Right lobe of liver (tissue), 4 donors: ENCODE measurements at regions not wholly inside any gene's neighbourhood (a gene's known extent, or its start where the extent isn't known, plus 50 kb on each side); places are given as distances from the start of the nearest gene placed in this dataset.
"Not testable (repeated sequence)": the region's sequence is repeated elsewhere in the genome, so short reads cannot be mapped to it uniquely, and the experiment has no call there.

Source experiments
- POLR2A ChIP-seq: fragments of 450-650 bp; IDR thresholded peaks from one replicate; pipeline ENCODE4 v1.6.1; 2017; ENCODE audit warnings: antibody characterized with exemption, mild to moderate bottlenecking
- TF ChIP-seq, protein P1 (sequence below), 4 donors: fragments of 200-600 bp in 3 of 4; fragments of 450-650 bp in 1 of 4; IDR thresholded peaks; one replicate each; pipeline versions ENCODE4 v1.5.1 to v1.8.0; 2016 to 2022; ENCODE audit warnings: antibody characterized with exemption in 4 of 4, mild to moderate bottlenecking in 2 of 4
- donor health status: DM: no; HTN: no; CAD: no.
- donor health status: DM: no; HTN: no; CAD: no.
- donor health status: DM: no; HTN: yes; CAD: no.

DNA sequence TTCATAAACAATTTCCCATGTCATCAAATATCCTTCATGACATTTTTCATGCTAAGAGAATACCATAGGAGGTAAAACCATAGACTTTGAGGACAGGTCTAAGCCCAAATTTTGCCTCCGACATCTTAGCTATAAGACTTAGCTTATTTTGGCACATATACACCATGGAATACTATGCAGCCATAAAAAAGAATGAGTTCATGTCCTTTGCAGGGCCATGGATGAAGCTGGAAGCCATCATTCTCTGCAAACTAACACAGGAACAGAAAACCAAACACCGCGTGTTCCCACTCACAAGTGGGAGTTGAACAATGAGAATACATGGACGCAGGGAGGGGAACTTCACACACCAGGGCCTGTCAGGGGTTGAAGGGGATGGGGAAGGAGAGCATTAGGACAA, 220.0 kb upstream of the CAND1 start:
- TF ChIP-seq, protein P1, sequence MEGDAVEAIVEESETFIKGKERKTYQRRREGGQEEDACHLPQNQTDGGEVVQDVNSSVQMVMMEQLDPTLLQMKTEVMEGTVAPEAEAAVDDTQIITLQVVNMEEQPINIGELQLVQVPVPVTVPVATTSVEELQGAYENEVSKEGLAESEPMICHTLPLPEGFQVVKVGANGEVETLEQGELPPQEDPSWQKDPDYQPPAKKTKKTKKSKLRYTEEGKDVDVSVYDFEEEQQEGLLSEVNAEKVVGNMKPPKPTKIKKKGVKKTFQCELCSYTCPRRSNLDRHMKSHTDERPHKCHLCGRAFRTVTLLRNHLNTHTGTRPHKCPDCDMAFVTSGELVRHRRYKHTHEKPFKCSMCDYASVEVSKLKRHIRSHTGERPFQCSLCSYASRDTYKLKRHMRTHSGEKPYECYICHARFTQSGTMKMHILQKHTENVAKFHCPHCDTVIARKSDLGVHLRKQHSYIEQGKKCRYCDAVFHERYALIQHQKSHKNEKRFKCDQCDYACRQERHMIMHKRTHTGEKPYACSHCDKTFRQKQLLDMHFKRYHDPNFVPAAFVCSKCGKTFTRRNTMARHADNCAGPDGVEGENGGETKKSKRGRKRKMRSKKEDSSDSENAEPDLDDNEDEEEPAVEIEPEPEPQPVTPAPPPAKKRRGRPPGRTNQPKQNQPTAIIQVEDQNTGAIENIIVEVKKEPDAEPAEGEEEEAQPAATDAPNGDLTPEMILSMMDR (IDR thresholded peaks at IDR 0.05): not testable (repeated sequence)
- not testable (repeated sequence) for TF ChIP-seq POLR2A
